Stromal cell of bone marrow (primary cell): ENCODE measurements at regions not wholly inside any gene's neighbourhood (a gene's known extent, or its start where the extent isn't known, plus 50 kb on each side); places are given as distances from the start of the nearest gene placed in this dataset.
"Not testable (repeated sequence)": the region's sequence is repeated elsewhere in the genome, so short reads cannot be mapped to it uniquely, and the experiment has no call there.

Source experiments
- DNase-seq: peaks from one replicate; pipeline ENCODE4 v3.0.0-alpha.2; 2012; ENCODE audit warnings: low read depth

DNA sequence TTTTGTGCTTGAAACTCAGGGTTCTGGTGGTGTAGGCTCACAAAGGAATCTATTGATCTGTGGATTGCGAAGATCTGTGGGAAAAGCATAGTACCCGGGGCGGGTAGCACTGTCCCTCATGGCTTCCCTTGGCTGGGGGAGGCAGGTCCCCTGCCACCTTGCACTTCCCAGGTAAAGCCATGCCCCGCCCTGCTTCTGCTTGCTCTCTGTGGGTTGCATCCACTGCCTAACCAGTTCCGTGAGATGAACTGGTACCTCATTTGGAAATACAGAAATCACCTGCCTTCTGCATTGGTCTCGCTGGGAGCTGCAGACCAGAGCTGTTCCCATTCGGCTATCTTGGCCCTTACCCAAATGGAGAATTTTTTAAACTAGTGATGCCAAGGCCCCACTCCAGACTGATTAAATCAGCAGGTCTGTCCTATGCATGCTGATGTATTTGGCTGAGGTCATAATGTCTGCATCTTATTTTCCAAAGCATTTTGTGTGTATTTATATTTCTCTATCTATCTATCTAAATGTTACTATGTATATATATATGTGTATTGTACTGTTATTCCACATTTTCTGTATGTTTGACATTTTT, 65.5 kb upstream of the SLC7A14 start:
- DNase-seq: no peak

DNA sequence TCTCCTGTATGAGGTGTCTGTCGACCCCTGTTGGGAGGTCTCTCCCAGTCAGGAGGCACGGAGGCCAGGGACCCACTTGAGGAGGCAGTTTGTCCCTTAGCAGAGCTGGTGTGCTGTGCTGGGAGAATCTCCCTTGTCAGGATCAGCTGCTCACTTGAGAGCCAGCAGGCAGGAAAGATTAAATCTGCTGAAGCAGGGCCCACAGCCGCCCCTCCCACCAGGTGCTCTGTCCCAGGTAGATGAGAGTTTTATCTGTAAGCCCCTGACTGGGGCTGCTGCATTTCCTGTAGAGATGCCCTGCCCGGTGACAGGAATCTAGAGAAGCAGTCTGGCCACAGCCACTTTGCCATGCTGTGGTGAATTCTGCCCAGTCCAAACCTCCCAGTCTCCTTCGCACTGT, 64.7 kb upstream of the SLC7A14 start:
- DNase-seq: not testable (repeated sequence)

DNA sequence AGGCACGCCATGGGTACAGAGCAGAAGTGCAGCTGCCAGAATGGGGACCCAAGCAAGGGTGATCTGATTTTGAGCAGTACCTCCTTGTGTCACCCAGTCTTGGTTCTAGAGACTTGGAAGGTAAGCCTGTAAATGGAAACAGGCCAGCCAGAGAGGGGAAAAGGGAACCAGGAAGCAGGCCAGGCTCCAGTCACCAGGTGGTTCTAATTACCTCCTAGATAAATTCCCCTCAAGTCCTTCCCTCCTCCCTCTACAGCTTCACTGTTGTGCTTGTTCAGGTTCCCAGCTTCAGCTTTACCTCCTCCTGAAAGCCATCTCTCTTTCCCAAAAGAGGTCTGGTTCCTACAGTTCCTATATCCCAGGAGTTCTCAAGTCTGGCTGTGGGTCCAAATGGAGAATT, 58.8 kb upstream of the SLC7A14 start:
- DNase-seq: no peak

DNA sequence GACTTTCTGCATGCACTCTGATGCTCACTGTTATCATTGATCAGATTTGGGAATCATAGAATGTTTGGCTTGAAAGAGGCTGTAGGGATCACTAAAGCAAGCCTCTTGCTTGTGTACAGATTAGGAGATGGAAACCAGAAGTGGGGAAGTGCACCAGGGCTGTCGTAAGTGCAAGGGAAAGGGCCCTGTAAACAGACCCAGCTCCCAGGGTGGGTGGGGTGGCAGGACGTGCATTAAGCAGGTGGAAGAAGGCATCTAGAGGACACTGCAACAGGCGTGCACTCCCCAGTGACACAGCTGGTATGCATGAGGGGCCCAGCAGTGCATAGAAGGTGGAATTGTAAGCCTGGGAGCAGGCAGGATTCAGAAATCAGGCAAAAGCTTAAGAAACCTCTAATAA, 58.0 kb upstream of the SLC7A14 start:
- no peak for DNase-seq

DNA sequence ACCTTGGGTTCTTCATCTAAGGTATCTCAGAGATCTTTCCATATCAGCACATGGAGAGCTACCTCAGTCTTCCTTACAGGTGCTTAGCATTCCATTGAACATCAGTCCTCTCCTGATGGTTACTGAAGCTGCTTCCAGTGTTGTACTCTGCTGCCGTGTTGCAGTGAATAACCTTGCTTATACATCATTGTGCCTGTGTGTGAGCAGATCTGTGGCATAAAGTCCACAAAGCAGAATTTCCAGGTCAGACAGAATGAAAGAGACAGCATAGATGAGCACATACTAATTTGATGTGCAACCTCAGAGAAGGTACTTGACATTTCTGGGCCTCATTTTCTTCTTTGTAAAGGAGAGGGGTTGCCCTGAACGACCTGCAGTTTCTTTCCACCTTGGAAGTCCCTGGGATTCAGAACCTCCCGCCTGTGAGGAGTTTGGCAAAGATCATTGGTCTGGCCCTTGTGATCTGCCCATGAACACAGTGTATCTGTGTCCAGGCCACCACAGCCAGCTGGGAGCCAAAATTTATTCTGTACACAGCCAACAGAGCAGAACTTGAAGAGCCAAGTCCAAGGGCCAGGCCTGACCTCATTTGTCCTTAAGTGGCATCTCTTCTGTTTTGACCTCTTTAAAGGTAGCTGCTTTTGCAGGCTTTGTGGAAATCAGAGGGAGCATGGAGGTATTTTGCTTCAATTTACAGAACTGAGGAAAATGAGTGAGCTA, 57.2 kb upstream of the SLC7A14 start:
- DNase-seq: no peak

DNA sequence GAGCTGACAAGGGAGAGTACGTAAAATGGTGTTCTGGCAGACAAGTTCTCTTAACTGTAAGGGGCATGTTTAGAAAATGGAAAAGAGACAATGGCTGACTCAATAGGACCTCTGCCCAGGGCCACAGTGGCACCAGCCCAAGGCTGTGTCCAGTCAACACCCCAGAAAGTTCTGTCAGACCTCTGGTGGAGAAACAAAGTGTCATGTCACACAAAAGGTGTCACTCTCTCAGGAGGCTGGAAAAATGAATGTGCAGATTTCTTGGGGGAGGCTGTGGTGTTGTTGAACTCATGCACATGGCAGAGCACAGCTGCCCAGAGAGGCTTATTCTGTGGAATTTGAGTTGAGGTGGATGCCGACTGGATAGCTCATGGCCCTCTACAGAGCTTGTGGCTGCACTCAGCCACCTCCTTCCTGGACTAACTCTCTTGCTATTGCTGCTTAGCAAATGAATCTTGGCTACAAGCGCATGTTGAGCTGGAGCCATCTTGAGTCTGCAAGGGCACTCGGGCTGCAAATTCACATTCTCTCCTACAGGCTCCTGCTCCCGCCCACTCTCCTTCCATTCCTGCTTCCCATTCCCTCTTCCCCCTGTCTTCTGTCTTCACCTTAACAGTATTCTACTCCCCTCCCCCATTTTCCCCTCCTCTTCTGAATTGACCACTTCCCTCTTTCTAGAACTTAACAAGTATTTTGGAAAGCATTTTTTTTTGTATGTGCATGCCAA, 55.8 kb upstream of the SLC7A14 start:
- DNase-seq: peak; percentile 13

DNA sequence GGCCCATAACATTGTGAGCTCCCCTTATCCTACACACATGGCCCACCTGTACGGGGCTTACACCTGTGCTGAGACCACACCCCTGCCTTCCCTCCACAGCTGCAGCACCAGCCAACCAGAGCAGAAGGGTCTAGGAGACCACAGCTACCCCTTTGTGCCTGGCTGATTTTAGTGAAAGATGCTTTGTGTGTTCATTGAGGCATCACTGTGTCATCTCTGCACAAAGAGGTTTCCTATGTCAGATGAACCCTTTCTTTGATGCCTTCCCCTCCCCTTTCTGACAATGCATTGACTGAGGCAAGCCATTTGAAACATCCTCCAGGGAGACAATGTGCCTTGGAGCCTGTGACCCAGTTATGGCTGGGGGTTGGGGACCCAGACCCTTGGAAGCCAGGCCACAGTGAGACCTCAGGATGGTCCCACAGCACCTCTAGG, 54.9 kb upstream of the SLC7A14 start:
- no peak for DNase-seq

DNA sequence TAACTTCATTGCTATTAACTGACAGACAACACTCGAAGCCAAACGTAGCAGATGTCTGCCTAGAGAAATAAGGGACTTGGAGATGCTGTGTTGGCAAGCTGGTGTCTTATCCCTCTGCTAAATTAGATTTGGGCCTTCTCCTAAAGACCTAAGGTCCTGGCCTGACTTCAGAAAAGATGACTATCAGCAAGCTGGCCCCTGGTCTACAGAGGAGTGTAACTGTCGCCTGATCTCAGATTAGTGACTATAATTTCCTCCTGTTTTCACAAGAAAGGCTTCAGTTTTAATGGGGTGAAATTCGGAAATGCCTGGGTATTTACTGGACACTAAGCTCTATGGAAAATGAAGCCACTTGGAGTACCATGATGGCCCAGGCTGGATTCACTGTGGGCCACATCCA, 53.1 kb upstream of the SLC7A14 start:
- no peak for DNase-seq

DNA sequence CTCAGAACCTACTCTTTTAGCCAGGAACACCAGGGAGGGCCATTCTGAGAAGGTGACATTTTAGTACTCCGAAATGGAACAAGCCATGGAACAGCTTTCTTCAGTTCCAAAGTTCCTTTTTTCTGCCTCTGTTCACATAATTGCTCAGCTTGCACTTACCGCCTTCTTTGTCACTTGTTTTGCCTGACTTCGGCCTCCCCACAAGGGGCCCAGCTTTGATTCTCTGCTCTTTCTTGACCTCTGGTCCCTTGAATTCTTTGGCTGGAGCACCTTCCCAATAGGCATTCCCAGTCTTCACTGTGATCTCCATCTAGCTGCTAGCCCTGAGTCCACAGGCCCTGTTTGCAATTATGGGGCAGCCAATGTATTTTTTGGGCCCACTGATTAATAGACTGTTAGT, 51.4 kb upstream of the SLC7A14 start:
- no peak for DNase-seq

DNA sequence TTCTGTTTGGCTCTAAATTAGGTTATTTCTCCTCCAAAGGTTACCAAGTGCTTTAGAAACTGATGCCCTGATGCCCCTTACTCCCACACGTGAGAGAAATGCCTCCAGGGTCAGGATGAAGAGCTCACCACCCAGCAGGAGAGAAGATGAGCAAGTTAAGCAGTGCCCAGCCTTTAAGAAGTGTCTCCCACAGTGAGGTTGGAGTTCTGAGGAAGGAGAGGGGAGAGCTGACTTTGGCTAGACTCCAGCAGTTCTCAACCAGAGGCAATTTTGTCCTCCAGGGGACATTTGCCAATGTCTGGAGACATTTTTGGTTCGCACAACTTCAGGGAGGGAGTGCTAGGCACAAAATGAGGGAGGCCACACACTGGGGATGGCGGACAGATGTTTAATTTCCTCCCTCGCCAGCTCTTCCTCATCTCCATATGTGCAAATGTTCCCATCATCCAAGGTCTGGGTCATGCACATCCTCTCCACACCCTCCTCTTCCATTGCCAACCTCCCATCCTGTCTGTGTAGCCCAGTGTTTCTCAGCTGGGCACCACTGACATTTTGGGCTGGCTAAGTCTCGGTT, 50.6 kb upstream of the SLC7A14 start:
- DNase-seq: no peak
